Hippocampal formation (tissue), 2 donors: ENCODE measurements at regions not wholly inside any gene's neighbourhood (a gene's known extent, or its start where the extent isn't known, plus 50 kb on each side); places are given as distances from the start of the nearest gene placed in this dataset.

Experiments used
- DNase-seq, 2 donors: peaks; one replicate each; lab custom pipeline; 2025; lab: John Stamatoyannopoulos, UW

- DNase-seq = no peak
Observed at GRCh38 chr13:59534806-59535205, 628.9 kb downstream of the DIAPH3 start.

GRCh38 chr13:59537500-59537899 is 626.2 kb downstream of the DIAPH3 start:
- DNase-seq = no peak

- no peak for DNase-seq
Observed at GRCh38 chr13:59538512-59538911, 625.2 kb downstream of the DIAPH3 start.

GRCh38 chr13:59542303-59542702 is 621.4 kb downstream of the DIAPH3 start:
- no peak for DNase-seq

GRCh38 chr13:59543418-59543817 is 620.3 kb downstream of the DIAPH3 start:
- no peak for DNase-seq

GRCh38 chr13:59545007-59545406 is 618.7 kb downstream of the DIAPH3 start:
- DNase-seq = no peak

GRCh38 chr13:59546178-59546577 is 617.5 kb downstream of the DIAPH3 start:
- DNase-seq = no peak

GRCh38 chr13:59547950-59548349 is 615.8 kb downstream of the DIAPH3 start:
- DNase-seq = no peak

GRCh38 chr13:59562924-59563323 is 600.8 kb downstream of the DIAPH3 start:
- no peak for DNase-seq

GRCh38 chr13:59566561-59566960 is 597.2 kb downstream of the DIAPH3 start:
- no peak for DNase-seq

GRCh38 chr13:59568306-59568705 is 595.4 kb downstream of the DIAPH3 start:
- DNase-seq = no peak

- DNase-seq = no peak
Observed at GRCh38 chr13:59570204-59570603, 593.5 kb downstream of the DIAPH3 start.

- no peak for DNase-seq
Observed at GRCh38 chr13:59584101-59584500, 579.6 kb downstream of the DIAPH3 start.

- DNase-seq = no peak
Observed at GRCh38 chr13:59584761-59585670, 578.7 kb downstream of the DIAPH3 start.

- no peak for DNase-seq
Observed at GRCh38 chr13:59587030-59587429, 576.7 kb downstream of the DIAPH3 start.

GRCh38 chr13:59587971-59588716 is 575.6 kb downstream of the DIAPH3 start:
- DNase-seq = no peak

GRCh38 chr13:59588717-59589067 is 575.0 kb downstream of the DIAPH3 start:
- DNase-seq = no peak

GRCh38 chr13:59601993-59602392 is 561.7 kb downstream of the DIAPH3 start:
- no peak for DNase-seq

GRCh38 chr13:59603646-59604045 is 560.1 kb downstream of the DIAPH3 start:
- DNase-seq = no peak

GRCh38 chr13:59607172-59607571 is 556.6 kb downstream of the DIAPH3 start:
- no peak for DNase-seq

GRCh38 chr13:59607780-59608233 is 555.9 kb downstream of the DIAPH3 start:
- no peak for DNase-seq

- no peak for DNase-seq
Observed at GRCh38 chr13:59609421-59609820, 554.3 kb downstream of the DIAPH3 start.
